Erythroblast (primary cell): ENCODE measurements at regions not wholly inside any gene's neighbourhood (a gene's known extent, or its start where the extent isn't known, plus 50 kb on each side); places are given as distances from the start of the nearest gene placed in this dataset.

Source experiments
- GATA1 ChIP-seq: IDR thresholded peaks from 2 replicates; pipeline ENCODE4 v1.6.1; 2011; ENCODE audit warnings: low read depth, mild to moderate bottlenecking, control low read depth, low read length, moderate library complexity
- POLR2A ChIP-seq: IDR thresholded peaks from 2 replicates; pipeline ENCODE4 v1.6.1; 2011; ENCODE audit warnings: mild to moderate bottlenecking, low read length

DNA sequence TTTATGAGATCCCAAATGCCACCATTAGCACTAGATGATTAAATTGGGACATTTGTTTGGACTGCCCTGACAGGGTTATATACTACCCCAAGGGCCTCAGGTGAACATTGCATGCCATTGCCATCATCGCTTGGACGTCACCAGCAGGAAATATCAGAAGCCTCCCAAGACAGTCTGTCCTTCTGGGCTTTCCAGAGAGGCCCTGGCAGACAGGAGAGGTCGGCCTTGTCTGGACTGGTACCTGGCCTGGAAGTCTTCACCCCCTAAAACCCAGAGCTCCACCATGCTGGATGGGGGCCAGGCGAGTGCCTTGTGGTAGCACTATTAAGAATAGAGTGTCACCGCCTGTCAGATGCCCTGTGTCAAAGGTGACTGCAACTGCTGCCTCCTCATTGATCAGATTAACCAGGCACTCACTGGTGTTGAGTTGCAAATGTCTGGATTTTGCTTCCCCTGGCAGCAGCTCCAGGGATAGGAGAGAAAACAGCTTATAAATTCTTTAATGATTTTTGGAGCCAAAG, 324.1 kb upstream of the RASGRP1 start:
- no peak for TF ChIP-seq POLR2A
- TF ChIP-seq GATA1, result no peak
